OCI-LY1 (cell line): ENCODE measurements at regions not wholly inside any gene's neighbourhood (a gene's known extent, or its start where the extent isn't known, plus 50 kb on each side); places are given as distances from the start of the nearest gene placed in this dataset.

Source experiments
- EZH2 ChIP-seq: fragments of 200-600 bp; sonication (generic), shearing (Covaris generic); IDR thresholded peaks from 2 replicates; pipeline ENCODE4 v1.8.0; 2017; ENCODE audit warnings: borderline replicate concordance, mixed run types, mild to moderate bottlenecking, antibody characterized with exemption, low read length, moderate library complexity, mixed read lengths
- TF ChIP-seq, protein P1 (sequence below): fragments of 200-600 bp; sonication (generic), shearing (Covaris generic); IDR thresholded peaks from 2 replicates; pipeline ENCODE4 v1.5.1; 2017; ENCODE audit warnings: mild to moderate bottlenecking, antibody characterized with exemption, low read length, moderate library complexity, mixed read lengths

- TF ChIP-seq, protein P1, sequence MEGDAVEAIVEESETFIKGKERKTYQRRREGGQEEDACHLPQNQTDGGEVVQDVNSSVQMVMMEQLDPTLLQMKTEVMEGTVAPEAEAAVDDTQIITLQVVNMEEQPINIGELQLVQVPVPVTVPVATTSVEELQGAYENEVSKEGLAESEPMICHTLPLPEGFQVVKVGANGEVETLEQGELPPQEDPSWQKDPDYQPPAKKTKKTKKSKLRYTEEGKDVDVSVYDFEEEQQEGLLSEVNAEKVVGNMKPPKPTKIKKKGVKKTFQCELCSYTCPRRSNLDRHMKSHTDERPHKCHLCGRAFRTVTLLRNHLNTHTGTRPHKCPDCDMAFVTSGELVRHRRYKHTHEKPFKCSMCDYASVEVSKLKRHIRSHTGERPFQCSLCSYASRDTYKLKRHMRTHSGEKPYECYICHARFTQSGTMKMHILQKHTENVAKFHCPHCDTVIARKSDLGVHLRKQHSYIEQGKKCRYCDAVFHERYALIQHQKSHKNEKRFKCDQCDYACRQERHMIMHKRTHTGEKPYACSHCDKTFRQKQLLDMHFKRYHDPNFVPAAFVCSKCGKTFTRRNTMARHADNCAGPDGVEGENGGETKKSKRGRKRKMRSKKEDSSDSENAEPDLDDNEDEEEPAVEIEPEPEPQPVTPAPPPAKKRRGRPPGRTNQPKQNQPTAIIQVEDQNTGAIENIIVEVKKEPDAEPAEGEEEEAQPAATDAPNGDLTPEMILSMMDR, result no peak
- TF ChIP-seq EZH2, result no peak
Measured at GRCh38 chr3:75982151-75982550, 196.8 kb upstream of the ZNF717 start.
